SKM-1 (cell line): ENCODE measurements at regions not wholly inside any gene's neighbourhood (a gene's known extent, or its start where the extent isn't known, plus 50 kb on each side); places are given as distances from the start of the nearest gene placed in this dataset.
"Not testable (repeated sequence)": the region's sequence is repeated elsewhere in the genome, so short reads cannot be mapped to it uniquely, and the experiment has no call there.

Experiments used
- DNase-seq: peaks from one replicate; lab custom pipeline; 2025; ENCODE audit not compliant: unreplicated experiment; lab: John Stamatoyannopoulos, UW

DNA sequence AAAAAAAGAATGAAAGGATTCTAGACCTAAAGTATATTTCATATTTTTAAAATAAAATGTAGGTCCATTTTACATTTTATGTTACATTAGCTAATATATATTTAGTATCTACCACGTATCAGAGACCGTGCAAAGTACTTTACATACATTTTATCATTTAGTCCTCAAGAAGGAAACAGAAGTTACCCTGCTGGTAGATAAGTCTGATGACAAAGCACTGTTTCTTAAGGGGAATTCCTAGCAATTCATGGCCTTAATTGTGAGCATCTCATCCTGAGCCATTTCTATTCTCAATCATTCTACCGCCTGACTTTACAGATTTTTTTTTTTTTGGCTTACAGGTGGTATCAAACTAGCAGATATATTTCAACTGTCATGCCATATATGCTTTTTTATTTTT lies 367.7 kb downstream of the PRELID2 start:
- no peak for DNase-seq

DNA sequence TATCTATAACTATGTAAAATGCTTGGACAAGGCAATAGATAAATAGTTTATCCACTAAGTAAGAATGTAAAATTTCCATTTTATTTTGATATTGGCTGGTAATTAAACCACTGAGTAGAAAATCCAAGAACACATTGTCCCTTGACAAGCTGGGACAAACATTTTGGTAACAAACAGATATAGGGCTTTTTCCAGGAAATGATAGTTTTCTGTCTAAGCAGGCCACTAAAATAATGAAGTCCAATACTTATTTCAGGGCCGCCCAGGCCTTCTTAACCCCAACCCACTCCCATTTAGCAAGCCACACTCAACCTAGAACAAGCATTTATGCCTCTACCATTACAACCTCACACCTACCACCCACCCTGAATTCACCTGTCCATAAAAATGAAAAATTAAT lies 368.6 kb downstream of the PRELID2 start:
- no peak for DNase-seq

DNA sequence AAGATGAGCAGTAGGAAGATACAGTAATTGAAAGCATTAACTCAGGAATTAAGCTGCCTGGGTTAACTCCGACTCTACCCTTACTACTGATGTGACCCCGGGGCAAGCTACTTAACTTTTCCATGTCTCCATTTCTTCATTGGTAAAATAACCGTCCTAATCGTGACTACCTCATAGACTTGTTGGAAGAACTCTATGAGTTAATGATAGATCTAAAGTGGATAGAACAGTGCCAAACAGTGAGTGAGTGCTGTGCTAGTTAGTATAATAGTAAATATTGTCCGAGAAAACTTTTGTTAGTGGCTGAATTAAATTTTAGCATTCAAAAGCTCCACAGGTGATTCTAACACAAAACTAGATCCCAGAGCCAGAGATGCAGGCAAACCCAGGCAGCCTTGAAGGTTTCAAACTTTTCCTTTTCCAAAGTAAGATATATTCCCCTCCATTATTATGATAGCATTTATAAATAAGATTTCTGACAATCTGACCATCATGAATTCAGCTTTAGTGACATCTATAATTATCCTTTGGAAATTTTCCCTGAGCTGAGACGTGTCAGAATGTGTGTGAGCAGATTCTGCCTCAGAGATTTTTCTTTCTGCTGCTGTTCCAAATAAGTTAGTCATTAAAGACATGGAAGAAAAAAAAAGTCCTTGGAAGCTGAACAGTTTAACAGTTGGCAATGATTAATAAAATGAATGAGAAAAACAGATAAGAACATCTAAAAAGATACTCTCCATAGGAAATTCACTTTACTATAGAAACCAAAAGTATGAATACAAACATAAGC lies 369.5 kb downstream of the PRELID2 start:
- DNase-seq, result no peak

DNA sequence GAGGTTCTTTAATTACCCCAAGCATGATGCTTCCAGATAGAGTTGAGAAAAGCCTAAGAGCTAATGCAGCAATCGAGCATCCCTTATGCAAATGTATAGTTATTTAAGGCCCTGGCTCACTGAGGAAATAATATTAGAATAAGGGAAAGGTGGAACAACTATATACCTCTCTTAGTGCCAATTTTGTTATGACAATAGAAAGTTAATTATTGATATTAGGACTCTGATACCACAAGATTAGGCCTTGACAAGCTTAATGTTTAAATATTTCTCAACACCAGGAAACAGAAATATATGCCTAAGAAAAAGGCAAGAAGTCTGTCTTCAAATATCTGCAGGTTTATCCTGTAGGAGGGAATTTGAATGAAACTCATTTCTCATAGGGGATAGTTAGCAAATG lies 371.0 kb downstream of the PRELID2 start:
- DNase-seq, result no peak

DNA sequence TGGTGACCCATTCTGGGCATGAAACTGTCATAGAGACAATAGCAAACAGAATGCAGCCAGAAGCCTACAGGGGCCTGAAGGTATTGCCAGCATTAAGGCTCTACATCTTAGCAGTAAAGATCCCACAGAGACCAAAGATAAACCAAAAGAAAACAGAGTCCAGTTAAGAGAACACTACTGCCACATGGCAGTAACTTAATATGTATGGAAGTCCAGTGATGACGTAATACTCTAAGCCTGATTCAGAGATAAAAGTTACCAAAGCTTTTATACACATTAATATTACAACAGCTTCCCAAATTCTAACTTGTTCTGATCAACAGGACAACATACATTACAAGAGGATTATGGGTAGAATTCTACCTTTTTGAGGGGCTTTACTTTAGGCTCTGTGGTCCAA lies 371.5 kb downstream of the PRELID2 start:
- DNase-seq, result no peak

DNA sequence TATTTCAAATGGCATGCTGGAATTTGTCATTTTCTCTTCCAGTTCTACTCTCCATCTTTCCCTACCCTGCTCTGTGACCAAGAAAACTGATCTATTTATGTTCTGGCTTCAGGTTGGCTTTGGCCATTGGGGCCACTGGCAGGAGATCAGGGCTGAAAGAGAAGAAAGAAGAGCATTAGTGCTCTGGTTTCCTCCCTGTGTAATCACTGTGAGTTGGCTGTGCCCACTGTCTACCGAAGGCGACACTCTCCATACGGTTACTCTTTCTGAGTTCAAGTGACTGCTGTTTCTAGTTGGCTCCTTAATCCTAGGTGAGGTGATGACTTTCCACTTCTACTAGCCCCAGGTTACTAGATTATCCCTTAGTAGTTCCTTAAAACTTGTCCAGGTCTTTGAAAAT lies 372.6 kb downstream of the PRELID2 start:
- no peak for DNase-seq

DNA sequence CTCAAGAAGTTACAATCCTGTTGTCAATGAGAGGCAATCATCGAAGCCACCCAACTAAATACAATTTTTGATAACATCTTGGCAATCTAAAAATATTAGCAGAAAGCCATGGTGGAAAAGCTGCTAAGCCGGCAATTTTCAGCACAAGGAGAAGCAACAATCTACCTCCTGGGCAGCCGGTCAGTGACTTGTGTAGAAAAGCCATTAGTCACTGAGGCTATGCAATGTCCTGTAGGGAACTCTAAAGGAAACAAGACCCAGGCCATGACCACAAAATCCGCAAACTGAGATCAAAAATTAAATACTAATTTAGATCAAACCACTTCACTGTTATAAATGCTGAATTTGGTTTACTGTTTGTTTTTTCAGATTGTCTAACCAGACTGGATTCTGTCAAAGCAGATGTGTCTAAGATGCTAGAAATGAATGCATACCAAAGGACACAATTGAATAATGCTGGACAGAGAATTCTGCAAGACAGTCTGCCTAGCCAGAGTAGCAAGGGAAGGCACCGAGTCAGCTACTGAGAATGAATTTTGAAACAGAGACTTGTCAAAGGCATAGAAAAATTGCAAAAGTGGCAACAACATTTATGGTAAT lies 384.8 kb downstream of the PRELID2 start:
- DNase-seq, result no peak

DNA sequence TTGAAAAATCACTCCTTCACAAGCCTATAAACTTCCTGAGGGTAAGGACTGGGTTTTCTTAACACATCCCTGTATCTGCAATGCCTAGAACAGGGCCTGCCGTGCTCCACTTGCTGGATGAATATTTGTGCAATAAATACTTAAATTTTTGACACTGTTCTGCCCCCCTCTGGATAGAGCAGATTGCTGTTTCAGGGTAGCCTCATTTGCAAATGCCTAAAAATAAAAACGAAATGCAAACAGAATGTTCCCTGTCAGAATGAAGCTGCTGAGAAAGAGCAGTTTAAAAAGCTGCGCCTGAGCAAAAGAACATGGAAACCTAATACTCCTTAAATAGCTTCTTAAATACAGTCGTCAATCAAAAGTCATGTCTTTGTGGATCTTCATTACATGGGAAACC lies 385.3 kb downstream of the PRELID2 start:
- DNase-seq, result no peak

DNA sequence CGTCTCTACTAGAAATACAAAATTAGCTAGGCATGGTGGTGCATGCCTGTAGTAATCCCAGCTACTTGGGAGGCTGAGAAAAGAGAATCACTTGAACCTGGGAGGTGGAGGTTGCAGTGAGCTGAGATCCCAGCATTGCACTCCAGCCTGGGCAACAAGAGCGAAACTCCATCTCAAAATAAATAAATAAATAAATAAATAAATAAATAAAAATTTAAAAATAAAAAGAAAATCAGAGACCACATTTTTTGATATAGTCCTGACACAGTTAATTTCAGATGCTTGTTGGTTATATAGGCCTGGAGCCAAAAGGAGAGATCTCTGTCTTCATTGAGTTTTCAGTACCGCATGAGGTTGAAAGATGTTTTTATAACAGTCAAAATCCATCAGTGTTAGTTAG lies 388.3 kb downstream of the PRELID2 start:
- DNase-seq, result not testable (repeated sequence)

DNA sequence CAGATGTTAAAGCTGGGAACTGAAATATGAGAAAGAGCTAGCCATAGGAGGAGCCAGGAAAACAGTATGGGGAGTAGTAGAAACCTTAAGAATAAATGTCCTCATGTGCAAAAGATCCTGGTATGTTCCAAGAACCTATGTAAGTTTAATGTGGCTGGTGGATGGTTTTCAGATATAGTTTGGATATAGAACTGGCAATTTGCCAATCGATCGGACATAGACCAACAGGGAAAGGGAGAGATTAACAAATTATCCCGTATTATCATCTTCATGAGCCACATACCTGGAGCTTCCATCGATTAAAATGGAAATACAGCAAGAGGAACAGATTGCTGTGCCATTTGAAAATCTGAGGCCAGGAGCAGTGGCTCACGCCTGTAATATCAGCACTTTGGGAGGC lies 388.7 kb downstream of the PRELID2 start:
- DNase-seq, result no peak

DNA sequence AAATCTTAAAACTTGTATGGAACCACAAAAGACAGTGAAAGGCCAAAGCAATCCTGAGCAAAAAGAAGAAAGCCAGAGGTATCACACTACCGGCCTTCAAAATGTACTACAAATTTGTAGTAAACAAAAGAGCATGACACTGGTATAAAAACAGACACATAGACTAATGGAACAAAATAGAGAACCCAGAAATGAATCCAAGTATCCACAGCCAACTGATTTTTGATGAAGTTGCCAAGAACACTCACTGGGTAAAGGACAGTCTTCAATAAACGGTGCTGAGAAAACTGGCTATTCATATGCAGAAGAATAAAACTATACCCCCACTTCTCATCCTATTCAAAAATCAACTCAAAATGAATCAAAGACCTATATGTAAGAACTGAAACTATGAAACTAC lies 390.1 kb downstream of the PRELID2 start:
- DNase-seq, result no peak

DNA sequence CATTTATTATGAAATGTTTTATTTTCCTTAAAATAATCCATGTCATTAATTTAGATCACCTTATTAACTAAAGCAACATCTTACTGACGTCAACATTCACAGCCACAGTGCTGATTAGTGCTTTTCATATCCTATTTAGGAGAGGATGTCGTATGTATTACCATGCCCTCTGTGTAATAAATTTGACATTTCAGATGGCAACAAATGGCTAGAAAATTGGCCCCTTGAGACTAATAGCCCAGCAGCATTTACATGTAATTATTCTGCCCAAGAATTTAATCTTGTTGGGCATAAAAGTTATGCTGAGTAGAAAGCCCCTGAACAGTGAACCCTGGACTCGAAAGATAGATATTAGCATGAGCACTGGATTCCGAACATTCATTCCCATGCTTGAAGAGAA lies 391.2 kb downstream of the PRELID2 start:
- no peak for DNase-seq

DNA sequence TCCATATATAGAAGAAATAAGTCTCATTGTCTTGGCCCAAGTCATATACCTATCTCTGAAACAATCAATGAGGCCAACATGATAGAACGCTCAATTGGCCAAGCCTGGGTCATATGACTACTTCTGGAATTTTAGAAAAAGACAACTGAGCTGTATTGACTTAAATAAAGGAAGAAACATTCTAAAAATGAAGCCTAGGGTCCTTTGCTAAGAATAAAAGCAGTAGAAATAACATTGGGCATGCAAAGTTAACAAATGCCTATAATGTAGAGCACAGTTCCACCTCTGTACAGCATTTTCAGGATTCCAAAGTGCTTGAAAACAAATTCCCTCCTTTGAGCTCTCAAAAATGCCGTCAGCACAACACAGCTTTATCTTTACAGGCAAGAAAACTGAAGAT lies 391.8 kb downstream of the PRELID2 start:
- no peak for DNase-seq

DNA sequence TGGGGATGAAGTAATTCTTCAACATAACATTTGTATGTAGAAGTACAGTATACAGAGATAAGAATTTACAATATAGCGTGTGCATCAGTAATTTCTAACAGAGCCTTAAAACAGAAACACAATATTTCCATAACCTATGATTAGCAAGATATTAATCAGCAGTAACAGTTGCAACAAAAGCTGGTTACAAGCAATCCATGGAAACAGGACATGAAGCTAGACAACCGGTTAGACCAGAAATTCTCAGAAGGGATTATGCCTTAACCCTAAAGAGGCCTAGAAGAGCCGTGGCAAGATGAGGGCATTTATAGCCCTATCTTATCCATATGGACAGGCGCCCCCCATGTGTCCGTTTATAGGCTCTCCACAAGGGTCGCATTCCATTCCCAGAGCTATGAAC lies 392.5 kb downstream of the PRELID2 start:
- not testable (repeated sequence) for DNase-seq

DNA sequence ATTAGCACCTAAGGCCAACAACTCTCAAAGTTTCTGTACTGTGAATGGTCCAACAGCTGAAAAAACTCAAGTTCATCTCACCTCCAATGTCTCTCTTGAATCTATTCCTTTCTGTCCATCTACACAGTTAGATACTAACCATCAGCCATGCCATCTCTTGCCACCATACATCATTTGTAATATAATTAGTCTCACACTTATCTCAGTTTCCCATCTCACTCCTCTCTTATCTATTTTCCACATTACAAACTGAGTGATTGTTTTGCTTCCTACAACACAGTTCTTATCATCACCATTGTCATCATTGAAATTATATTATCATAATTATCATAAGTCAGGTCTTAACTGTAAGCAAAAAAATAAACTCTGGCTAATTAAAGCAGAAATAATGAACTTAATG lies 393.9 kb downstream of the PRELID2 start:
- DNase-seq, result no peak

DNA sequence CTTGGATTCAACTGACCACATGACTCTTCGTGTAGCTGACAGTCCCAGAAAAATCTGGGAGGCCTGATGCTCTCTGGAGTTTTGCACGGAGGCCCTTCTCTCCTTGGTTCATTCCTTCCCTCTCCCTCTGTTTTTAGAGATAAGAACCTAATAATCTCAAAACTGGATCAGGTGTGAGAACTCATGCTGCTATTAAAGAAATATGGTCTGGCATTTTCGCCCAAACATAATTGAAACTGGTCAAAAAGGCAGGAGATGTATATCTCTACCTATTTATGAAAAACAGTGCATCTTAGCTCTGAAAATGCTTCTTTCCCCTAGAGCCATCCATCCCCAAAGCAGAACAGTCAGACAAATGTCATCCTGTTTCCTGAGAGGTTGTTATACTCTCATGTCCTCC lies 397.5 kb downstream of the PRELID2 start:
- DNase-seq, result no peak

DNA sequence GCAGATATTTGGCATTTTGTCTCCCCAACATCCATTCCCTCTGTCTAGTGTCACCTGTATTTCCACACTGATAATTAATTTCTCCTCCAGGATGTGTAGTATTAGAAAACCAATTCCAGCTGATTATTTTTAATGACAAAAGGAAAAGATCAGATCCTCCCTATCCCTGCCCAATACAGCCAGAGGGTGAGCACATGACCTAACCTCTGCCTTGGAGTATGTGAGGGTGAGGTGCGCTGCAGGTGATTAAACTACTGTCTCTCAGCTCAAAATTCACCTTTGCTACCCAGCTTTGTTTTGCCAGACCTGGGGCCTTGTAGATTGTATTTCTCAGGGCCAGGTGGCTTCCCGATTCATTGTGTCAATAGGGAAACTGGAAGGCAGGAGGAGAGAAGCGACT lies 402.1 kb downstream of the PRELID2 start:
- DNase-seq, result no peak

DNA sequence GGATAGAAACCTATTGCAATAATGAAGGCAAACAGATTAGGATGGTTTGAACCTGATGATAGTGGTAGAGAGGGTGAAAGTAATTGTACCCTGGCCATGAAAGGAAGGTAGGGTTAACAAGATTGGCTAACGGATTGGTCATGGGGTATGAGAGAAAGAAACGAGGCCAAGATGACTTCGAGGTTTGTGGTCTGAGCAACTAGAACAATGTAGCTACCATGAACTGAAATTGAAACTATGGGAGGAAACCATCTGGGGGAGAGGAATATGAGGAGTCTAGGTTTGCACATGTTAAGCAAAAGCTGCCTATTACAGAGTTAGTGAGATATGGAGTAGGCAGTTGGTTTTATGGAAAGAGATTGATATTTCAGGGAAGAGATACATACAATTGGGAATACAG lies 406.0 kb downstream of the PRELID2 start:
- no peak for DNase-seq

DNA sequence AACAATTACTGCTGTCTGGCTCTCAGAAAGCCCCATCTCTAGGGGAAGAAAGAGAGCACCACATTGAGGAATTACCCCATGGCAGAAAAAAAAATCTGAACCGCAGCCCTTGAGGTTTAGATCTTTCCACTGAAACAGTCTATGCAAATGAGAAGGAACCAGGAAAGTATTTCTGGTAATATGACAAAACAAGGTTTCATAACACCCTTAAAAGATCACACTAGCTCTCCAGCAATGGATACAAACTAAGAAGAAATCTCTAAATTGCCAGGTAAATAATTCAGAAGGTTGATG lies 427.1 kb downstream of the PRELID2 start:
- no peak for DNase-seq

DNA sequence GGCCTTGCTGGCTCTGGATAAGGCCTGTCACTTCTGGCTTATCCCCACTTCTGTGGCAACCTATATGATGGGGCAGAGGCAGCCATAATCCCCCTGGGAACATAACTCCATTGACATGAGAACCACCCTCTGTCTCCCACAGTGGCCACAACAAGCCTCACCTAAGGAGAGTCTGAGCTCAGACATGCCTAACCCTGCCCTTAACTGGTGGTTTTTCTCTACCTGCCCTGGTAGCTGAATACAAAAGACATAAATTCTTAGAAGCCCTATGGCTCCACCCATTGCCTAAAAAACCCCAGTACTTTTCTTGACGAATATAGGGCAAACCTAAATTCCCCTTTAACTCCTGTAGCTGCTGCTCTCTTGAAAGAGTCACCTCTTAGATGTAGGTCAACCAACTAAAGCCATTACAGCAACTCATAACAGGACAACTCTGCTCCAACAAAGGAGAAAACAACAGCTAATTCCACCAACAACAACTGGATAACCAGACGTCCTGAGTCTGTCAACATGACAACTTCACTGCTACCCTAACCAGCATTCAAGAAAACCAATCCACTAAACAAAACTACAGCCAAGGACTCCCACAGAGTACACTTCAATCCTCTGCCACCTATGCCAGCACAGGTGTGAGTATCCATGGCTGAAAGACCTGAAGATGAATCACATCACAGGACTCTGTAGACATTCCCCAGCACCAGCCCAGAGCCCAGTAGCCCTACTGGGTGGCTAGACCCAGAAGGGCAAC lies 427.7 kb downstream of the PRELID2 start:
- no peak for DNase-seq

DNA sequence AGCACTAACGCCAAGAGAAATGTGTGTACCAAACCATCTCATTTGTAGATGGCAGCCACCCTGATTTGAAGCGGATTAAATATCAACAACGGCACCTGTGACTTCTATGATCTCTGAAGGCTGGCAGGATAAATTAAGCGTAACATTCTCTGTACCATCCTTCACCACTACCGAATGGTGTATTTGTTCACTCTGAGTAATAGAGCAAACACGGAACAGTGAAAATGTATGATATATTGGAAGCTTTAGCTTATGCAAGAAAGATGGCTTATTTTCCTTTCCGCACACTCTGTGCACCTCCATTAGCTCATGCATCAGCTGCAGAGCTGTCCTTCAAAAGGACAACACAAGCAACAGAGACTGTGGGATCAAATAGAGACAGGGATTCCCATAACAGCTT lies 431.1 kb downstream of the PRELID2 start:
- no peak for DNase-seq

DNA sequence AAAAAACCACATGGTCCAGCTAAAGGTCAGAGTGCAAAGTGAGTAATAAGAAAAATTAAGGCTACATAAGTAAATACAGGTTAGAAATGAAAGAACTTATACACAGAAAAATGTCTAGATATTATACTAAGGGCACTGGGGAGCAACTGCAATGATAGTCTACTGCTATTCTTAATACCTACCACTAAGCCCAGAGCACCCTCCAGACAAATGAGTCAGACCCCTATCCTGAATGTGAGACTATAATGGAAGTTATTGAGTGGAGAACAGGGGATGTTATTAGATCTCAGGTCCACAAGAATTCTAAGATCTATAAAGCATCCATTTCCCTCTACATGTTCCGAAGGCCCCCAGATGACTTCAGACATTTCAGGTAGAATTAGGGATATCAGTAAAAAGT lies 438.3 kb downstream of the PRELID2 start:
- DNase-seq, result no peak
